ENCODE measurements at regions not wholly inside any gene's neighbourhood (a gene's known extent, or its start where the extent isn't known, plus 50 kb on each side); places are given as distances from the start of the nearest gene placed in this dataset.

DNA sequence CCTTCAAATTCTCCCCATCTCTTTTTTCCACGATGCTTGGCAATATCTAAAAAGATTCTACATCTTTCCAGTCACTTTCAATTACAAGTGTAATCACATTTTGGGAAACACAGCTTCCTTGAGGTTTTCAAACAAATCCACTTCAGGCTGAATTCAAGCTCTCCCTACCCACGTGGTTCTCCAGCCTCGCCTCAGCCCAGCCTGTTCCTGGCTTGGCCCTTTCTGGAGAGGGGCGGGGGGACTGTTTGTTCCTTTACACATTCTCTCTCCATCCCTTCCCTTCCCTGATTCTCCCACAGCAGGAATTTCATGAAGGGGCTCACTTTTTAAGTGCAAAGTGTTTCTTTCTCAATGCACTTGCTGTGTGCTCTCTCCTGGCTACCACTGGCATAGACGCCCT lies 226.3 kb upstream of the SOX11 start:
- no peak for DNase-seq

DNA sequence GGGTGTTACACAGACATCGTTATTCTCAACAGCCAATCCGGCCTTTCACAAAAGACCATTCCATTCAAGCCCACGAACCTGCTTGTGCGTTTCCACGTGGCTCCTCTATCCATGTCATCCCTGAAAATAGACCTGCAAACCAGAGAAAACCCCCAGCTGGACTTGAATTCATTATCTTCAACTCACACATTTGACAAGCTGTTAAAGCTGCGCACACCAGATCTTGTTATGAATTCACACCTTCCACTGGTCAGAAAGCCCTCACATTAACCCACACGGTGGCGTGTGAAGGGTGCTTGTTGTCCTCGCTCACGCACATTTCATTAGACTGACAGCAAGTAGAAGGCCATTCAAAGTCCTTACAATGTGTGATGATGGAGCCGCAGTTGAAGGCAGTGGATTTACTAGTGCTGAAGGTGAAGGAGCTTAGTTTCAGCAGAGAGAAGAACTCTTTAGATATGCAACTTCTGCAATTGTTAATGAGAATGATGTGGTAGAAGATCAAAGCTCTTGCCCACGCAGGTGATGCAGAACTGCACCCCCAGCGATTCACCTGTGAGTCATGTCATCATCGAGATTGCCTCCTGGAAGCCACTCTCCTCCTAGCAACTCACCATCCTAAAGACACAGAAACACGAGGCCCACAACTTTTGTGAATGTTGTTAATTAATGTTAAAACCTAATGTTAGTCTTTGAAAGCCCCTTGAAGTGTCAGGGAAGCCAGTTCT lies 224.8 kb upstream of the SOX11 start:
- DNase-seq = no peak

DNA sequence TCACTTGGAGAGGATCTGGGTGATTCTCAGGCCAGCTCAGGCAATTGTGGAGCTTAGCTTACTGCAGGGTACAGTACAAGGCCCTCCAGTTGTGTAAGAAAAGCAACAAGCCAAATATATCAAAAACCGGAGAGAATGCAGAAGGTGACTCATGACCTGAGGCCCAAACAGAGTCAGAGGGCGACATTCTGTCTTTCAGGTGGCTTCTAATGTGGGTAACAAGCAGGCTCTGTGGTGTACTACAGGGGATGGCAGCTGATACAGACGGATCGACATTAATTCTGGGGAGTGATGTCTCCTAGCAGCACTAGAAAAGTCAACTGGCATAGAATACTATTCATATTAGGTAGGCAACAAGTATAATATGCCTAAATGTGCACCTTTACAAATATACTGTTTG lies 219.5 kb upstream of the SOX11 start:
- no peak for DNase-seq

DNA sequence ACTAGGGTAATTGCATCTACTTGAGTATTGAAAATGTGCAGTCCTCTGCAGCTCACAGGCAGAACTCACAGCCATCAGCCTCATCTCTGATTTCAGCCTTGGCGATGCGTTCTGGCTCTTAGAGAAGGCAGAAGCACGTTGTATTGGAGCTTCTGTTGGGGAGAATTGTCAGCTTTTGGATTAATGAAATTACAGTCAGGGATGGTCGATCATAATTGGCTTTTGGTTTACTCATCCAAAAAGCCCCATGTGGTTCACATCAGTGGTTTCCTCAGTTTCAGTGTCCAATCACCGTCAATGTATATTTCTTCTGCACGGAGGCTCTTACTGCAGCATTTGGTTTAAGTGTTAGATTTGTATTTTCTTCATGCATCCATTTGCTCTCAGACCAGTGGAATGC lies 218.5 kb upstream of the SOX11 start:
- no peak for DNase-seq

DNA sequence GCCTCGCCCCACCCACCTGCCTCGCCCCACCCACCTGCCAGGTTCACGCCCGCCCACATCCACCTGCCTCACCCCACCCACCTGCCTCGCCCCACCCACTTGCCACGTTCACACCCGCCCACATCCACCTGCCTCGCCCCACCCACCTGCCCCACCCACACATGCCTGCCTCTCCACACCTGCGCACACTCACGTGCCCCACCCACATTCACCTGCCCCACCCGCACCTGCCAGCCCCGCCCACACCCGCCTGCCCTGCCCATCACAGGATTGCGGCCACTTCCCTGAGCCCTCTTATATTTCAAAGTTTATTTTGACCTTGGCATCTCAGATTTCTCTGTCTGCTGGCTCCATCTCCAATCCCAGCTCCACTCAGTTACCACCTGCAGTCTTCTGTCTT lies 217.5 kb upstream of the SOX11 start:
- no peak for DNase-seq

DNA sequence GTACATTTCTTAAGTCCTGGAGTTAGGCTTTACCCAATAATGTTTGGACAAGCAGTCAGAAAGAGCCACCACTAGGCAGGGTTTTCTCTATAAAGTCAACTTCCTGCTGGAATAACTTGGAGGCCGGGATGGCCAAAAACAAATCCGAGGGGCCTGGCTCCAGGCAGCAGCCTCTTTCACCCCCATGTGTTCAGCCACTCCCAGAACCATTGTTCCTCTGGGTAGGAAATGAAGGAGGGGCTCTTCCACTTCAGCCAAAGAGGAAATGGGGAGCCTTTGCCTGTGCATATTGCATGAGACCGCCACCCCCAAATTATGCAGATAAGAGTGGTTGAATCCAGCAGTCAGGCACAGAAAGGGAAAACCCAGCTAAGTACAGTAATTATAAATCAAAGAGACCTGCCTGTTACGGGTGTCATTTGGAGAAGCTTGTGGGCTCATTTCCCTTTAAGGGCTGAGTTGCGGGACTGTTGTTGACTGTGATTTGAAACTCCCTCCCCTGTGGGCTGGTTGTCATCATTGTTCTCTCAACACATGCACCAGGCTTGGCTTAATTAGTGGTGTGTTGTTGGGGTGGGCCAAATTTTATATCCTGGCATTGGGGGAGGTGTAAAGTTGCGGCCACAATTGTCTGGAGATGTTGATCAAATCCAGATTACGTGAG lies 212.8 kb upstream of the SOX11 start:
- no peak for DNase-seq

DNA sequence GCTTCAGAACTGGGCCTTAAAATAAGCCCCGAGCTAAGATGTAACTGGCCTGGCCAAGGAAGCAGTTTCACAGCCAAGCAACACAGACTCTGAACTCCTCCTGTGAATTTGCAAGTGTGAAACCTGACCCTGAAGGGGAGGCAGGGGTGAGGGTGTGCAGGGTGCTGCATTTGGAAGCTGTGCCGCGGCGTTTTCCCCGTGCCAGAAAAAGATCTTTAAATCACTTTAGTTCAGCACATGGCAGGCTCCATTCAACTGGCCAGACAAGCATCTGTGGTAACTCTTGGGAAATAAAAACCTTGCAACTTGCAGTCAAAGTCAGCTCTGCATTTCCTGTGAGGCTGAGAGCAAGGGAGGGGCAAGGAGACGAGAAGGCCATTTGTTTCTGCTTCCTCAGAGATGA lies 209.3 kb upstream of the SOX11 start:
- no peak for DNase-seq

DNA sequence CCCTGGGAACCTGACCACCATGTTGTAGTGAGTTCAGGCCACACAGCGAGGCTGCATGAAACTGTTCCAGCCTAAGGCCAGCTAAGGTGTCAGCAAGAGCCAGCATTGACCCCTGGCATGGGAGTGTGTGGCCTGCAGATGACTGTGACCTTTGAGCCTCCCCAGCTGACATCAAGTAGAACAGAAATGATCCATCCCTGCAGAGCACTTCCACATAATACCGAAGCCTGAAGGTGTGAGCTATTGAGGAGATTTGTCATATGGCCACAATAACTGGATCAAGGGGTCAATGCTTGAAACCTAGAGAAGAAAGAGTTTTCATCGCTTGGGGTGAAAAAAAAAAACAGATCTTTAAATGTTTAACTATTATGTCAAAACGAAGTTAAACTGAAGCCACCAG lies 207.3 kb upstream of the SOX11 start:
- DNase-seq = no peak

DNA sequence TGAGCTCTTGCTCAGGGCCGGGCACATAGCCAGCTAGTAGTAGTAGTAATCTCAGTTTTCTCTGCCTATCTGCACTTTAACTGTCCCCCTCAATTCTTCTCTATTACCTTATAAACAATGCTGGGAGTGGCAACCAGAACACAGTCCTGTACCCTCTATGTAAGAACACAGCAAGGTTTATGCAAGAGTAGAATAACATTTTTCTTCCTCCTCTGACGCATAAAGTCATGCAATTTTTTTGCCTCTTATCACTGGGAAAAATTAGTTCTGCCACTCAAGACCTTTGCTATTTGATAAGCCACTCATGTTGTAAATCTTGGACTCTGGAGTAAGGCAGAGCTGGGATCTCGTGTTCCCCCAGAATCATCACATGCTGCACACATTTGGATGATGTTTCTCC lies 200.7 kb upstream of the SOX11 start:
- DNase-seq = no peak

DNA sequence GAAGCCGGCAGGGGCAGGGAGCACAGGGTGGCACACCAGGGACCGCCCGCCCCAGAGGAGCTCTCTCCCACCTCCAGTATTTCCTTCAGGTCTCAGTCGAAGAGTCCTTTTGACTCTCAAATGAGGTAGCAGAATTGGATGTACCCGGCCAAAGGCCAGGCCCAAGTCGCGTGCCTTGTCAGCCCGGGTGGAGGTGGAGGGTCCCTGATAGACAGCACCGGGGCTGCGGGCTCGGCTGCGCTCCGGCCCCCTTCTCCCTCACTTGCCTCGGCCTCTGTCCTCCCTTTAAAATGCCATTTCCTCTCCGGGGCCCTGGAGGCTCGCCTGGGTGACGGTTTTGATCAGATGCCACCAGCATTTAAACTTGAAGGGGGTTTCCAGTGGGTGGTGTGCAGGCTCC lies 198.9 kb upstream of the SOX11 start:
- no peak for DNase-seq

DNA sequence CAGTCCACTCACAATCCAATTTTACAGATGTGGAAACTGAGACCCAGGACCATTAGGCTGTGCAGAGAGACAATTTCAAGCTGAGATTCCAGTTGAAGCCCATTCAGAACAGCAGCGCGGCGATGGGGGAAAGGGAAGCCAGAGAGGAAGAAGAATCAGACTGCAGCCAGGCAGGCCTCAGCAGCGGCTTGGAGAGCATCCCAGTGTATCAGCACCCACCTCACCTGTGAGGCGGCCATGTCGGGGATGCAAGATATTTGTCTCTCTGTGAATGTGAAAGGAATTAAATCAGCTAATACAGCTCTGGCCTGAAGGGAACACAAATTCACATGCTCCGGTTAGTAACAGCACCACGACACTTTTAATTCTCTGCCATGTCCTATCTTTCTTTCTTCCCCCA lies 198.0 kb upstream of the SOX11 start:
- no peak for DNase-seq

DNA sequence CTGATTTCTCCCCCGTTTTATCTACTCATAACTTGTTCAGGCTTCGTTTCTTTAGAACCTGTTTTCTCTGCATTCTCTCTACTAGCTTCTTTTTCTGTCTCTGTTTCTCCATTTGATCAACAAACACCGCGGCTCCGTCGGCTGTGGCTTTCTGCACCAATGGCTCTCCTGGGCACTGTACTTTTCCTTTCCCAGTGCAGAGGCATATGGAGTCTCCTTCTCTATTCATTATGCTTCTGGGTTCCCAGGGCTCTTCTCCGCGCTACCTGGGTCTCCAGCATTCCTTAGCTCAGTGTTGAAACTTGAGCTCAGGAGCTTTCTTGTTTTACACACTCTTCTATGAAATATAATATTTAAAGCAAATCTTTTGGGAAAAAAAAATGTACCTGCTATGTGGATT lies 196.6 kb upstream of the SOX11 start:
- DNase-seq = no peak

DNA sequence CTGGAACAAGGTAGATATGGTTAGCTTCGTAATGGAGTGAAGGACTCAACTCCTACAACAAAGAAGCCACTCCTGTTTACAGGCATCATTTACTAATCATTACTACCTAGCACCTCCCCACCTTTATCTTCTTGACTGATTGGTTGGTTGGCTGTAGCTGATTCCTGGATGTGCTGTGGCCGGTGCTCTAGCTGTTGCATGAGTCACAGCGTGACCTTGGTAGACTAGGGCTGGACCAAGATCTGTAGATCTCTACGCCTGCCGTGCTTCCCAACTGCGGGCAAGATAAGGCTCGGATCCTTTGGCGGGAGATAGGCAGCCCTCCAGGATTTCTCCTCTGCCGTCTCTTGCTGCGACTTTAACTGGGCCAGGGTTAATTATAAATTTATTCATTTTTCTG lies 194.3 kb upstream of the SOX11 start:
- no peak for DNase-seq

DNA sequence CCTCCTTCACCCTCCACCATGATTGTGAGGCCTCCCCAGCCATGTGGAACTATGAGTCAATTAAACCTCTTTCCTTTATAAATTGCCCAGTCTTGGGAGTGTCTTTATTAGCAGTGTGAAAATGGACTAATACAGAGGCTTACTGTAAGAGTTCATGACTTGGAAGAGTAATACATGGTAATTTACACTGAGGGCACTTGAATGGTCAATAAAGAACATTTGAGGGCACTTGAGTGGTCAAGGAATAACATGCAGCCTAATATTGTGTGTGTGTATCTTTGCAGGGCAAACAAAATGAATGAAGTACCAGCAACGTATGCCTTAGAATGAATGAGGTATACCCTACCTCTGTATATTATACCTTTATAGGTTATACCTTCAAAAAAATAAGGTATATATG lies 190.4 kb upstream of the SOX11 start:
- no peak for DNase-seq

DNA sequence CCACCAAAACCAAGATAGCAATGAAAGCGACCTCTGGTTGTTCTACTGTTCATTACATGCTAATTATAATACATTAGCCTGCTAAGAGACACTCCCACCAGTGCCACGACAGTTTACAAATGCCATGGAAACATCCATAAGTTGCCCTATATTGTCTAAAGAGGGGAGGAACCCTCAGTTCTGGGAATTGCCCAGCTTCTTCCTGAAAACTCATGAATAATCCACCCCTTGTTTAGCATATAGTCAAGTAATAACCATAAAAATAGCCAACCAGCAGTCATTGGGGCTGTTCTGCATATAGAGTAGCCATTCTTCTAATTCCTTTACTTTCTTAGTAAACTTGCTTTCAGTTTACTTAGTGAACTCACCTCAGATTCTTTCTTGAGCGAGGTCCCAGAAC lies 189.8 kb upstream of the SOX11 start:
- no peak for DNase-seq

DNA sequence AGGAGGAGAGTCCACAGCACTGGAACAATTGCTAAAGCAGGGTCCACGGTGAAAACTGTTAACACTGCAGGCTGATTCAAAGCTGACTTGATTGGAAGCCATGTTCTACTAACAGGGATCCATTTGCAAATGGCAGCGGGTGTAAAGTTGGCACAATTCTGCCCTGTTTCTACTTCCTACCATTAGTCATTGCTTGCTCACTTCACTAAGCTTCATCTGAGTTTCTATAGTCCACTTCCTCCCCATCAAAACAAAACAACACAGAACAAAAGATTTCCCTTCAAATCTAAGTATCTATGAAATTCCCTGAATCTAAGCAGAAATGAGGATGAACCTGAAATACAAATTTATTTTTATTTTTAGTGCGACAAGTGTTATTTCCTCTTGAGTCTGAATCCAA lies 187.4 kb upstream of the SOX11 start:
- no peak for DNase-seq

DNA sequence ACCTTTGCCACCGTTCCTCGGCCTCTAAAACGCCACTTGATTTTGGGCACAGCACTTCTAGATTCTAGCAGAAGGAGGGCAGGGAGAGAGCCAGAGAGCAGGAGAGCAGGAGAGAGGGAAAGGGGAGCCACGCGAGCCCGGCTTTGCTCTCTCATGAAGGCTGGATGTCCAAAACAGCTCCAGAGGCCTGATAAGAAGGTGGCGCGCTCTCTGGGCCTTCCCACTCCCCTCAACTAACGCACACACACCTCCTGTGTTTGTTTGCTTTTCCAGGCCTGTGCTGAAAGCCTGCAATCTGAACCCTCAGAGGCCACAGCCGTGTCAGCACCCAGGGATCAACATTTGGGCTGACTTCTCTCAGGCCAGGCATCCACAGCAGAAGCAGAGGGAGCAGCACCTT lies 184.8 kb upstream of the SOX11 start:
- DNase-seq = no peak

DNA sequence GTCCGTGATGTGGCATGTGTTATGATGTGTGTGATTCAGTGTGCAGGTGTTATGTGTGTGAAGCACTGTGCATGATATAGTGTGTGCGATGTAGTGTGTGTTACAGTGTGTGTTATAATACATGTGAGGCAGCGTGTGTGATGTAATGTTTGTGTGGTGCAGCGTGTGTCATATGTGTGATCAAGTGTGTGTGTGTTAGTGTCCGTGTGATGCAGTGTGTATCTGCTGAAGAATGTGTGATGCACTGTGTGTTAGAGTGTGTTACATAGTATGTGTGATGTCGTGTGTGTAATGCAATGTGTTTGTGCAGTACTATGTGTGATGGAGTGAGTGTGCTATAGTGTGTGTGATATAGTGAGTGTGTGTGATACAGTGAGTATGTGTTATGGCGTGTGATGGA lies 182.8 kb upstream of the SOX11 start:
- DNase-seq = no peak

DNA sequence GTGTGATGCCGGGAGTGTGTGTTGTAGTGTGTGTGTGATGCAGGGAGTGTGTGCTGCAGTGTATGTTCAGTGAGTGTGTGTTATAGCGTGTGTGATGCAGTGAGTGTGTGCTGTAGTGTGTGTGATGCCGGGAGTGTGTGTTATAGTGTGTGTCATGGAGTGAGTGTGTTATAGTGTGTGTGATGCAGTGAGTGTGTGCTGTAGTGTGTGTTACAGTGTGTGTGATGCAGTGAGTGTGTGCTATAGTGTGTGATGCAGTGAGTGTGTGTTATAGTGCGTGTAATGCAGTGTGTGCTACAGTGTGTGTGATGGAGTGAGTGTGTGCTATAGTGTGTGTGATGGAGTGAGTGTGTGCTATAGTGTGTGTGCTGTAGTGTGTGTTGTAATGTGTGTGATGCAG lies 182.1 kb upstream of the SOX11 start:
- no peak for DNase-seq

DNA sequence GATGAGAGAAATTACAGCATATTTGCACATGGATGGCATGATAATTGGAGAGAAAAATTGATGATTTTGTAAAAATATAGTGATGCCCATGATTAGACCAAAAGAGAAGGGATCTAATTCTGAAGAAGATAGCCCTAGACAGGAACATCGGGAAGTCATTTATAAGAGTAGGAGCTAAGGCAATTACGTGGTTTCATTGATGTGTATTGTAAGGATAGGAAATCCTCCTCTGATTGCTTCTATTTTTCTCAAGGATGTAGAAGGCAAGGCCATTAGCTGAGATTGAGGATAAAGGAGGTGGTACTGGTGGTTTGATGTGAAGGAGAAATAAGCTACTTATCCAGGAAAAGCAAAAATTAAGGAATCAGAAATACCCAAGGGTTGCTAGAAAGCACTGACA lies 176.5 kb upstream of the SOX11 start:
- no peak for DNase-seq

DNA sequence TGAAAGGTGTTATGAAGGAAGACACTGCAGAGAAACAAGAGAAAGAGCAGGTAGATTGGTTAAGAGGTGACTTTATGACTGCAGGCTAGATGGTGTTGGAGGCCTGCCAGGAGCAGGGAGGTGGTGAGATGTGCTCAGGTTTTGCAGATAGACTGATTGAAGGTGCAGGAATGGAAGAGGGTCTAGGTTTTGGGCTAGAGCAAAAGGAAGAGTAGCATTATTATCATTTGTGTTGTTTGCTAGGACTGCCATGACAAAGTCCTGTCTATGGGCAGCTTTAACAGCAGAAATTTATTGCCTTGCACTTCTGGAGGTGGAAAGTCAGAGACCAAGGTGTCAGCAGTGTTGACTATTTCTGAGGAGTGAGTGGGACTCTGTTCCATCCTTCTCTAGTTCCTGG lies 172.9 kb upstream of the SOX11 start:
- DNase-seq = no peak

DNA sequence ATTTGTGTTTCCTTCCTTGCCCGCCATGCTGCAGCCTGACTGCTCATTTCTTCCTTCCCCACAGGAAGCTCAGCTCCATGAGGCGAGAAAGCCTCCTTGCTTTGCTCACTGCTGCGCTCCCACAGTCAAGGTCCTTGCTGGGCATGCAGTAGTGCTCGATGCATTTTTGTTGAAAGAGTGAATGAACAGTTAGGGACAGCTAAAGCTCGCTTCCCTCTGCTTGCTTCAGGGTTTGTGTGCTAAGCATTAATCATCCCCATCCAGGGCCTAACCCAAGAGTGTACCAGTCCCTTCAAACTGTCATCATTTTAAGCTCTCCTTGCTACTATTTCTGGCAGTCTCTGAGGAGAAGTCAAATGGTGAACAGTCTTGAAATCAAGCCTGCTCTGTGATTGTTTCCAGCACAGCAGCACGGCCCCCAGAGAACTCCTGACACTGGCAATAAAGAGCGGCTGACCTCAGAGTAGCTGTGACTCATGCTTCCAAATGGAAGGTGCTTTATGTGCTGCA lies 171.7 kb upstream of the SOX11 start:
- no peak for DNase-seq

DNA sequence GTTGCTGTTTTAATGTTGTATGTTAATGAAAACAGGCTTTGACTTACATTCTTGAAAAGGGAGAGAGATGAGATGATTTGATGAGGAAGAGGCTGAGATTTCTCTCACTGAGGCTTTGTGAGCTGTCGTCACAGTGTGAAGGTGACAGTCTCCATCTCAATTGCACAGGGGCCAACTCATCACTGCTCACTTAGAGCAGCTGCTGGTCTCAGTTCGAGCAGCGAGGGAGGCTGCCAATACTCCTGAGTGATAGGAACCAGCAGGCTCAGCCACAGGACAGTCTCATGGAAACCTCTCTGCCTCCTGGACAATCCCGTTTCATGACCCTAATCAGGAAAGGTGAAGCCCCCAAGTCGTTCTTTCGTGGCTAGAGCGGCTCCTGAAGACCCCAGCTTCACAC lies 170.7 kb upstream of the SOX11 start:
- DNase-seq = no peak

DNA sequence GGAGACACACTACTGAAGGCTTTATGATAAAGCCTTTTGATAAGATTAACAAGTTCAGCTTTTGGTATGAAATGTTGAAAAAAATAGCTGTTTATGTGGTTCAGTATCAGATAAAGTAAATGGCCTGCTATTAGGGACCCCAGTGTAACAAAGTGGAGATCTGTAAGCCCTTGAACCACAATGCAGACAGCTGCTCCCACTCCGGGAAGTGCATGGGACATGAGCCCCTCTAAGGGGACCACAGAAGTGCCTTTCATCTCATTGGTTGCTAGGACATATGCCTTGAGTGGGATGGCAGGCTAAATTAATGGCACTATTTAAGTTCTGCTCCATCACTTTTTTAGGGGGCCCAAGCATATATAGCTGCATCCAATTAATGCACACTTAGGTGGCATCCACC lies 167.6 kb upstream of the SOX11 start:
- no peak for DNase-seq

DNA sequence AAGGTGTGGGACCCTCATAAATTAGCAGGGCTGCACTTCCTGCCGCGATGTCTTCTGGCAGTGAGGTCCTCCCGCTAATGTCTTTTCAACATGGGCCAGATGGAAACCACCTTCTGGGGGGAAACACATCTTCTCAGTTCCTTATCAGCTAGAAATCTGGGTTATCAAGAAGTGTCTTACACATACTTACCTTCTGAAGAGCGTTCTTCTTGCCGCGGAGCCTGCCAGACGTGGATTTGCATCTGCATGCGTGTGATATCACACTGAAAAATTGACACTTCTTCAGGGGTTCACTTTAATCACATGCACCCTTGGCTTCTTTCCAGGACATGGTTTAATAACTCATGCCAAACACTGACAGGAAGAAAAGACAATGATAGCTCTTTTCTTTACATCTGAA lies 163.5 kb upstream of the SOX11 start:
- no peak for DNase-seq
